ENCODE measurements at regions not wholly inside any gene's neighbourhood (a gene's known extent, or its start where the extent isn't known, plus 50 kb on each side); places are given as distances from the start of the nearest gene placed in this dataset.
"Not testable (repeated sequence)": the region's sequence is repeated elsewhere in the genome, so short reads cannot be mapped to it uniquely, and the experiment has no call there.

DNA sequence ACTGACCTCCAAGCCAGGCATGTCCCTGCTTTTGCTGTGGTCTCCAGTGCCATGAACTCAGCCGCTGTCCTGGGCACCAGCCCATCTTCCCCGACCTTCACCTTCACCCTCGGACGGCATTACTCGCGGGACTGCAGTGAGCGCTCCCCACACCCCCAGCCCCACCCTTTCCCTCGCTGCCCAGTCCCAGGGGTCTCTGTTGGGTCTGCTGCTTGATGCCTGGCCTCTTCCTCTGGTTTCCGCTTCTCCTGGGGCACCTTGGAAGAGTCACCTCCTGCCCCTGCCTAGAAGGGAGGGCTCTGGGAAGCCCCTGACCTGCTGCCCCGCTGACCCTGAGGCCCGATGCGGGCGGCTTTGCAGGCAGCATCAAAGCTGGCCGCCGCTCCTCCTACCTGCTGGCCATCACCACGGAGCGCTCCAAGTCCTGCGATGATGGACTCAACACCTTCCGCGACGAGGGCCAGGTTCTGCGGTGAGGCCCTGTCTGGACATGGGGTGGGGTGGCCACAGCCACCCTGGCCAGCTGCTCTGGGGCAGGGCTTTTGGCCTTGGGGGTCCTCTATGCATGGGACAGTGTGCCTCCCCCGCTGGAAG is 102.3 kb downstream of the ZNF267 start:
- H3K9me3 ChIP-seq; H3K27ac ChIP-seq; H3K36me3 ChIP-seq; H3K27me3 ChIP-seq (replicated peaks; ENCODE audit: insufficient read depth); DNase-seq (ENCODE audit: low spot score); H3K4me1 ChIP-seq (replicated peaks); intact Hi-C loops (cut with DNase I); H3K4me3 ChIP-seq: not testable (repeated sequence)
- WGBS, result 89% methylated on average over 22 of the region's 23 CpGs

GRCh38 chr16:31978463-31978862 is 104.9 kb downstream of the ZNF267 start:
- intact Hi-C loops (cut with DNase I); H3K9me3 ChIP-seq; DNase-seq (ENCODE audit: low spot score); H3K4me3 ChIP-seq; H3K27me3 ChIP-seq (replicated peaks; ENCODE audit: insufficient read depth); H3K4me1 ChIP-seq (replicated peaks); H3K36me3 ChIP-seq; H3K27ac ChIP-seq: not testable (repeated sequence)
- 97% methylated on average over 4 of the region's 8 CpGs for WGBS

- H3K9me3 ChIP-seq, result not testable (repeated sequence)
- WGBS, result 91% methylated on average over 24 of the region's 34 CpGs
These were observed 108.1 kb downstream of the ZNF267 start for GRCh38 chr16:31981739-31982138.

DNA sequence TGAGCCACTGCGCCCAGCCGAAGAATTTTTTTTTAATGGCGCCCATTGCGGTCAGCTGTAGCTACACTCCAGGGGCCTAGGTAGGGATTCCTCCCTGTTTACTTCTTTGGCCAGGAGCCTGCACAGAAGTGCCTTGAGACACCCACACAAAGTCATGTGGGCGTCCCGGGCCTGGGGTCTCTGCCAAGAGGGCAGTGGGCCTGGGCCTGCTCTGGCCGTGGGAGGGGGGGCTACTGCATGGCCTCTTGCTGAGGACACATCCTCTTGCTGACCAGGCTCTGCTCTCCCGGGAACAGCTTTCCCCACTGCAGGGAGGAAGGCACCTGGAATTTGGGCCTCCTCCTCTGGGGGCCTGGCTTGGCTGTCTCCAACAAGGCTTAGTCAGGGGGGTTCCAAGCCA is 109.4 kb downstream of the ZNF267 start:
- WGBS, result 76% methylated on average over 6 of the region's 8 CpGs
- H3K36me3 ChIP-seq; H3K27ac ChIP-seq; DNase-seq (ENCODE audit: low spot score); H3K4me3 ChIP-seq; H3K4me1 ChIP-seq (replicated peaks); H3K9me3 ChIP-seq; H3K27me3 ChIP-seq (replicated peaks; ENCODE audit: insufficient read depth); intact Hi-C loops (cut with DNase I): not testable (repeated sequence)

More at GRCh38 chr16:31981739-31982138, 108.1 kb downstream of the ZNF267 start:
- H3K4me3 ChIP-seq; DNase-seq (ENCODE audit: low spot score); H3K27ac ChIP-seq; intact Hi-C loops (cut with DNase I); H3K27me3 ChIP-seq (replicated peaks; ENCODE audit: insufficient read depth); H3K4me1 ChIP-seq (replicated peaks); H3K36me3 ChIP-seq: not testable (repeated sequence)

GRCh38 chr16:31983666-31984065 is 110.1 kb downstream of the ZNF267 start:
- H3K27ac ChIP-seq; H3K4me3 ChIP-seq; intact Hi-C loops (cut with DNase I); DNase-seq (ENCODE audit: low spot score); H3K9me3 ChIP-seq; H3K36me3 ChIP-seq; H3K27me3 ChIP-seq (replicated peaks; ENCODE audit: insufficient read depth); H3K4me1 ChIP-seq (replicated peaks): not testable (repeated sequence)
- whole genome bisulfite sequencing, result 90% methylated on average over 2 of the region's 5 CpGs

DNA sequence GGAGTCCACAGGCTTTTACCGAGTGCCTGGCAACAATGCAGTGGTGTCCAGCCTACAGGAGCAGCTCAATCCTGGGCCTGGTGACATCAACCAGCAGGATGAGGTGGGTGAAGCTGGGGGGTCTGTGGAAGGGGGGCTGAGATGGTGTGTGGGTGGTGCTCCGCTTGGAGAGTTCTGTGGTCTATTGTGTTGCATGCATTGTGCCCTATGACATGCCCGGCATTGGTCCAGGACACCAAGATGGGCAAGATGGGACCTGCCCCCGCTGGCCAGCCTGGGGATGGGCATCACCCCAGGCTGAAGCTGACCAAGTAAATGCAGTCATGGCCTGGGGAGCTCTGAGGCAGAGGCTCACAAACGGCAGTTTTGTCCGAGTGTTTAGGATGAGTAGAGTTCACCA is 113.3 kb downstream of the ZNF267 start:
- H3K27ac ChIP-seq; H3K36me3 ChIP-seq; H3K4me1 ChIP-seq (replicated peaks); H3K9me3 ChIP-seq; DNase-seq (ENCODE audit: low spot score); H3K4me3 ChIP-seq; H3K27me3 ChIP-seq (replicated peaks; ENCODE audit: insufficient read depth); intact Hi-C loops (cut with DNase I): not testable (repeated sequence)
- 80% methylated on average over 5 of the region's 6 CpGs for WGBS

DNA sequence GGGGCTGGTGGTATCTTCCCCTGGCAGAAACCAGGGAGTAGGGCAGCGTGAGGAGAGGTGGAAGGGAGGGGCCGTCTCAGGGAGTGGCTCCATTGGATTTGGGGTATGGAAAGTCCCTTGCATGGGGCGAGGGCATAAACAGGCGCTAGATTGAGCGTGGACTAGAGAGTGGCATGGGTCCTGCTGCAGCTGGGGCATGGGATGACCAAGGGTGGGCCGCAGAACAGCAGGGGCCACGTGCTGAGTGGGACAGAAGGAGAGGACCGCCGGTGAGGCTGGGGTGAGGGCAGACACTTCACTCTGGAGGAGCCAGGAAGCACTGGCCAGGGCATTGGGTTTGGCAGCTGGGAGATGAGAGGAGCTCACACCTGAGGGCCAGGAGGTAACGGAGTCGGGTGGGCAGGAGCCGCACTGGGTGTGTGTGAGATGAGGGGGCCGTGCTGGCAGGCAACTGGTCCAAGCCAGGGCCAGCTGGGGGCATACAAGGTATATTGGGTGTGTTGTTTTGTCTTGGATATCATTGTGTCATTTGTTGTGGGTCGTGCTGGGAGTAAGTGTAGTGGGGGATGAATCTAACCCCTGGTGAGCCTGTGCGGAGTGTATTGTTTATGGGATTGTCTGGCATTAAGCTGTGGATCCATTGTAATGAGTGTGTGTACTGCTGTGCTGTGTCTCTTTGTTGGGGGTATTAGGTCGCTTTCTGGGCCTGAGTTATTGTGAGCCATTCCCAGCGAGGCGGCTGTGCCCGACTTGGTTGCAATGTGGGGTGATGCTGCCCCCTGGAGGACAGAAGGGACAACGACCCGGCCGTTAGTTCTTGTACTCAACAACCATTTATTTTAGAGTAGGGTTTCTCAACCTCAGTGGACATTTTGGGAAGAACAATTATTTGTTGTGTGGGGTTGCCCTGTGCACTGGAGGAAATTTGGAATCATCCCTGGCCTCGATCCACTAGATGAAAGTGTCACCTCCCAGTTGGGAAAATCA is 115.3 kb downstream of the ZNF267 start:
- 5% methylated on average over 6 of the region's 23 CpGs for WGBS
- H3K27me3 ChIP-seq (replicated peaks; ENCODE audit: insufficient read depth); H3K9me3 ChIP-seq; H3K36me3 ChIP-seq; H3K27ac ChIP-seq; H3K4me1 ChIP-seq (replicated peaks); intact Hi-C loops (cut with DNase I); DNase-seq (ENCODE audit: low spot score); H3K4me3 ChIP-seq: not testable (repeated sequence)

- H3K27ac ChIP-seq; H3K27me3 ChIP-seq (replicated peaks; ENCODE audit: insufficient read depth); H3K9me3 ChIP-seq; DNase-seq (ENCODE audit: low spot score); H3K4me3 ChIP-seq; H3K4me1 ChIP-seq (replicated peaks); intact Hi-C loops (cut with DNase I); H3K36me3 ChIP-seq: not testable (repeated sequence)
- 83% methylated on average over 7 of the region's 7 CpGs for WGBS
These were observed 116.7 kb downstream of the ZNF267 start for GRCh38 chr16:31990261-31990660.

DNA sequence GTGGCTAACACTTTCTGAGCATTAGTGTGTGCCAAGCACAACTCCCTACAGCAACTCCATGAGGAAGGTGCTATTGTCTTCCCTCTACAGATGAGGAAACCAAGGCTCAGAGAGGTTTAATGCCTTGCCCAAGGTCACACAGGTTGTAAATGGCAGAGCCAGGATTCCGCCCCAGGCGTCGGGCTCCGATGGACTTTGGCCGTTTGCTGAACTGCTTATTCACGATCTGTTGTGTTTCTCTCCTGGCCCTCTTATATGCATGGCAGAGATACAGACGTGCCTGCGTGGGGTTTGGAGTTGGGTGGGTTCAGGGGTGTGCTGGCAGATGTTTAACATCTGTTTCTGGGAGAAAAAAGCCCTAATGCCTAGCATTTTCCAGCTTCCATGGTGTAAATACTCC is 117.4 kb downstream of the ZNF267 start:
- DNase-seq (ENCODE audit: low spot score); H3K9me3 ChIP-seq; H3K4me1 ChIP-seq (replicated peaks); H3K27ac ChIP-seq; H3K27me3 ChIP-seq (replicated peaks; ENCODE audit: insufficient read depth); H3K36me3 ChIP-seq; H3K4me3 ChIP-seq; intact Hi-C loops (cut with DNase I): not testable (repeated sequence)
- WGBS, result 90% methylated on average over 8 of the region's 8 CpGs

- WGBS, result 33% methylated on average over 3 of the region's 3 CpGs
- H3K4me1 ChIP-seq (replicated peaks); H3K9me3 ChIP-seq; intact Hi-C loops (cut with DNase I); H3K4me3 ChIP-seq; H3K27ac ChIP-seq; DNase-seq (ENCODE audit: low spot score); H3K36me3 ChIP-seq; H3K27me3 ChIP-seq (replicated peaks; ENCODE audit: insufficient read depth): not testable (repeated sequence)
These were observed 122.7 kb downstream of the ZNF267 start for GRCh38 chr16:31996325-31996724.

DNA sequence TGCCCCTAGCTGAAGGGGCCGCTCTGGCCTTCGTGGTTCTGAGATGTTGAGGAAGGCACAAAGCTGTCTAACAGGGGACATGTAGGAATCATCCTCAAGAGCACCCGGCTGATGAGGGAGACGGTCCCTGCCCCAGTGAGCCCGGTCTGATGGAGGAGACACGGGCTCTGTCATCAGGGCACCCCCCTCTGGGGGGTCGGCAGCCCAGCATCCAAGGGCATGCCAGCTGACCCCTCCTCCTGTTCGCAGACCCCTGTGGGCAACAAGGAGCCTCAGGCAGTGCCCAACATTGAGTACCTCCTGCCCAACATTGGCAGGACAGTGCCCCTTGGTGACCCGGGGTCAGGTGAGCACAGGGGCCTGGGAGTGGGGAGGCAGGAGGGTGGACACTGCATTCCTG is 128.9 kb downstream of the ZNF267 start:
- H3K27me3 ChIP-seq (replicated peaks; ENCODE audit: insufficient read depth); H3K36me3 ChIP-seq; H3K9me3 ChIP-seq; intact Hi-C loops (cut with DNase I); H3K27ac ChIP-seq; H3K4me1 ChIP-seq (replicated peaks); DNase-seq (ENCODE audit: low spot score); H3K4me3 ChIP-seq: not testable (repeated sequence)
- 95% methylated on average over 9 of the region's 9 CpGs for WGBS

DNA sequence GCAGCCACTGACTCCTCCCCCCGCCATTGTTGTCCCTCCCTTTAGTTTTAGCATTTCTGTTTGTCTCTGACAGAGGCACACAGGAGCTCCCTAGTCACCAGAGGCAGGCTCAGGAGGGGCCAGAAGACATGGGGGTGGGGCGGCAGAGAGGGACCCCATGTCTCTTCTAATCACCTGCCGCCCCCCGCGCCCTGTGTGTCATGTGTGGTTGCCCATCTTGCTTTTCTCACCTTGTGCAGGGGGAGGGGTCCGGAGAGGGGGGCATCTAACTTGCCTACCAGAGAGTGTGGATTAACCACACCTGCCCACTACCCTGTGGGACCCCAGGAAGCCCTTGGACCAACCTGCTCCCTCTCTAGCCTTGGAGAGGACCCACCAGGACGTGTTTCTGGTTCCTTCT is 130.2 kb downstream of the ZNF267 start:
- H3K9me3 ChIP-seq; DNase-seq (ENCODE audit: low spot score); H3K36me3 ChIP-seq; H3K27me3 ChIP-seq (replicated peaks; ENCODE audit: insufficient read depth); H3K27ac ChIP-seq; H3K4me3 ChIP-seq; H3K4me1 ChIP-seq (replicated peaks); intact Hi-C loops (cut with DNase I): not testable (repeated sequence)
- 75% methylated on average over 6 of the region's 7 CpGs for WGBS

Measured in prostate gland (tissue), 2 donors.